ENCODE measurements at regions not wholly inside any gene's neighbourhood (a gene's known extent, or its start where the extent isn't known, plus 50 kb on each side); places are given as distances from the start of the nearest gene placed in this dataset.

- intact Hi-C loops (cut with DNase I) = no loop called here
- no peaks in the 10 kb centered on the region for H3K36me3 ChIP-seq
- no peaks in the 10 kb centered on the region for H3K9me3 ChIP-seq
- 74 to 83% methylated on average over 2 of the region's 2 CpGs for WGBS, 2 donors
- H3K4me1 ChIP-seq = peaks cover 0 to 11% (median 0%) of the 10 kb centered on the region in 3 donors
- H3K27me3 ChIP-seq = no peaks in the 10 kb centered on the region
- no peak for TF ChIP-seq CTCF (IDR thresholded peaks at IDR 0.05)
- no peak overlapping the region for H3K27ac ChIP-seq
- FAIRE-seq (no peak), DNase-seq (no peak), ATAC-seq (no peak)
- H3K4me3 ChIP-seq = no peak overlapping the region
Observed at GRCh38 chr4:124428648-124429047, 283.9 kb downstream of the ANKRD50 start.

GRCh38 chr4:124429746-124430250, 282.7 kb downstream of the ANKRD50 start:
- no peak overlapping the region for H3K27ac ChIP-seq
- 69 to 80% methylated on average over 2 of the region's 2 CpGs for WGBS, 2 donors
- FAIRE-seq = no peak
- no peak overlapping the region for H3K4me3 ChIP-seq
- intact Hi-C loops (cut with DNase I) = no loop called here
- H3K4me1 ChIP-seq = peaks cover 0 to 11% (median 0%) of the 10 kb centered on the region in 3 donors
- no peak for DNase-seq
- no peak for TF ChIP-seq CTCF (IDR thresholded peaks at IDR 0.05)
- H3K9me3 ChIP-seq = no peaks in the 10 kb centered on the region
- H3K27me3 ChIP-seq = no peaks in the 10 kb centered on the region
- no peaks in the 10 kb centered on the region for H3K36me3 ChIP-seq
- no peak for ATAC-seq

DNA sequence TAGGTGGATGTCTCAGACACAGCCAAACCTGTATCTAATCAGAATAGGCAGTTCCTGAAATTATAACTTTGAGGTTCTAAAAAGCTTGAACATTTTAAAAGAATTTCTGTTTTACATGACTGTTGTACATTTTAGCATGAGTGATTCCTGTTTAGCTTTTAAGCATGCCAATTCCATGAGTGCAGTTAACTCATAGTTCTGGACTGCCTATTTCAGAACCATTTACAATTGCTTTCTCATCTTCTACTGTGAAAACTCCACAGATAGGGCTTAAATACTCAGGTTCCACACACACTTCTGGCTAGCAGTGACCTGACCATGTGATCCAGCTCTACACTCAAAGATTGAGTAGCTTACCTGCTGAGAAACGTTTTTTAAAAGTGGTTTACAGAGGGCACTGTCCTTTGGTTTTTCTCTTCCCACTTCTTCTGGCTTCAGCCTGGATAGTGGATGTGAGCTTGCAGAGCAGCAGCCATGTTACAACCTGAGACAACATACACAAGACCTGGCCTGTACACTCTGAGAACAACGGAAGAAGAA, 280.8 kb downstream of the ANKRD50 start:
- no peak for TF ChIP-seq CTCF (IDR thresholded peaks at IDR 0.05)
- Histone ChIP-seq H3K27ac (peak overlapping the region in 2 of 4 donors; percentile 34 to 56), H3K36me3 (no peaks in the 10 kb centered on the region), H3K4me3 (no peak overlapping the region), H3K9me3 (no peaks in the 10 kb centered on the region), H3K4me1 (peaks cover 0 to 11% (median 0%) of the 10 kb centered on the region in 3 donors), H3K27me3 (no peaks in the 10 kb centered on the region)
- peak in 2 of 4 donors; percentile 10 to 17 for ATAC-seq
- intact Hi-C loops (cut with DNase I) = no loop called here
- FAIRE-seq = no peak
- WGBS, 2 donors = 58 to 61% methylated on average over 2 of the region's 2 CpGs
- no peak for DNase-seq

DNA sequence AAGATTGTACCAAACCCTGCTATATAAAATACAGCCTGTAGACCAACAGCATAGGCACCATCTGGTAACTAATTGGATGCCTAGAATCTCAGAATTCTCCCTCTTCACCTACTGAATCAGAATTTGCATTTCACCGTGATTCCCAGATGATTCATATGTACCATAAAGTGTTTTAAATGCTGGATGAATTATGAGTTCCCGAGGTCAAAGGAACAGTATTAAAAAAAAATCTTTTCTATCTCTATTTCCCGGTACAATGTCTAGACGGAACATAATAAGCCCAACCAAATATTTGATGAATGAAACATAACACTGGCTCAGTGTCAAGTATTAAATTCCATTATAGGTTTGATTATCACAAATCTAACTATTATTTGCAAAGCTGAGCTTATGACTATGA, 280.0 kb downstream of the ANKRD50 start:
- H3K36me3 ChIP-seq = no peaks in the 10 kb centered on the region
- no peak overlapping the region for H3K4me3 ChIP-seq
- H3K27me3 ChIP-seq = no peaks in the 10 kb centered on the region
- FAIRE-seq = peak; percentile 43
- H3K27ac ChIP-seq = peak overlapping the region in 2 of 4 donors; percentile 34 to 56
- no peak for TF ChIP-seq CTCF (IDR thresholded peaks at IDR 0.05)
- no peak for DNase-seq
- H3K9me3 ChIP-seq = no peaks in the 10 kb centered on the region
- intact Hi-C loops (cut with DNase I) = no loop called here
- WGBS, 2 donors = 14 to 30% methylated on average over 4 of the region's 4 CpGs
- ATAC-seq = peak; percentile 31 to 86 (median 70)
- H3K4me1 ChIP-seq = peaks cover 0 to 11% (median 0%) of the 10 kb centered on the region in 3 donors

DNA sequence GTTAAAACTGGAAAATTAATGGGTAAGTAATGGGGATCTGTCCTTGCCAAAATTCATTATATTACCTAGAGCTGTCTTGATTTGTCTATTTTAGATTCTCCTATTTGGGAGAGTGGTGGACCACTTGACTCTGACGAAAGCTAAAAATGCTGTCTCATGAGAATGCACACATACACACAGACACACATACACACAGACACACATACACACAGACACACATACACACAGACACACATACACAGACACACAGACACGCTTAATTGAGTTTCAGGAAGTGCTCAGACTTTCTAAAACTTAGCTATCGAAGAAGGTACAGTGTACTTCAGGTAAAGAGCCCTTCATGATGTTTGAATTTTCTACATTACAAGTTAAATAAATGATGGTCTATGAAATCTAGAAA, 279.5 kb downstream of the ANKRD50 start:
- peak overlapping the region in 2 of 4 donors; percentile 10 to 44 for H3K27ac ChIP-seq

More for the DNA sequence above, 279.5 kb downstream of the ANKRD50 start:
- WGBS, 2 donors = 87 to 94% methylated on average over 3 of the region's 3 CpGs
- H3K4me1 ChIP-seq = peaks cover 0 to 11% (median 0%) of the 10 kb centered on the region in 3 donors
- no peaks in the 10 kb centered on the region for H3K9me3 ChIP-seq
- TF ChIP-seq CTCF (IDR thresholded peaks at IDR 0.05) = no peak
- H3K27me3 ChIP-seq = no peaks in the 10 kb centered on the region
- DNase-seq = no peak
- no peak overlapping the region for H3K4me3 ChIP-seq
- H3K36me3 ChIP-seq = no peaks in the 10 kb centered on the region
- intact Hi-C loops (cut with DNase I) = no loop called here
- no peak for FAIRE-seq
- ATAC-seq = peak in 2 of 4 donors; percentile 9 to 16

All from pancreas (tissue), 10 donors.